Stimulated activated CD4-positive, alpha-beta T cell treated with anti-CD3 and anti-CD28 coated beads, Interleukin-12 subunit alpha, Interleukin-12 subunit beta, amount 100 ng/mL, for 48 hours (primary cell): ENCODE measurements at regions not wholly inside any gene's neighbourhood (a gene's known extent, or its start where the extent isn't known, plus 50 kb on each side); places are given as distances from the start of the nearest gene placed in this dataset.

Experiments
- DNase-seq, 3 donors: peaks; one replicate each; pipeline ENCODE4 v3.0.0-alpha.2; 2020; ENCODE audit warnings: low read depth in 2 of 3, low spot score in 1 of 3

- no peak for DNase-seq
Measured at GRCh38 chr4:14596437-14596836, 405.8 kb upstream of the CPEB2 start.

- no peak for DNase-seq
Measured at GRCh38 chr4:14596904-14597303, 405.4 kb upstream of the CPEB2 start.

GRCh38 chr4:14602206-14602605 is 400.1 kb upstream of the CPEB2 start:
- DNase-seq, result no peak

GRCh38 chr4:14607001-14607400 is 395.3 kb upstream of the CPEB2 start:
- no peak for DNase-seq

GRCh38 chr4:14607578-14607977 is 394.7 kb upstream of the CPEB2 start:
- no peak for DNase-seq

DNA sequence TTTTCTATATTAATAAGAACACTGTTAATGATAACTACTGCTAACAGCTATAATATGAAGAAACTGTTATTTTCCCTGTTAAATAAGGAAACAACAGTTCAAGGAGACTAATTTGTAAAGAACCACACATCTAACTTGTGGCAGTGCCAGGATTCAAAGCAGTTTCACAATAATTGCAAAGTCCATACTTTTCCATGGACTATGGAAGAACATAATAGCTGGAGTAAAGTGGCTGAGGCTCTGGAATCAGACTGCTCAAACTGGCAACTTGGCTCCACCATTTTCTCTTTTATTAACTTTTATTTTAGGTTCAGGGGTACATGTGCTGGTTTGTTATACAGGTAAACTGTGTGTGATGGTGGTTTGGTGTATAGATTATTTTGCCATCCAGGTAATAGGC is 393.7 kb upstream of the CPEB2 start:
- DNase-seq, result no peak

DNA sequence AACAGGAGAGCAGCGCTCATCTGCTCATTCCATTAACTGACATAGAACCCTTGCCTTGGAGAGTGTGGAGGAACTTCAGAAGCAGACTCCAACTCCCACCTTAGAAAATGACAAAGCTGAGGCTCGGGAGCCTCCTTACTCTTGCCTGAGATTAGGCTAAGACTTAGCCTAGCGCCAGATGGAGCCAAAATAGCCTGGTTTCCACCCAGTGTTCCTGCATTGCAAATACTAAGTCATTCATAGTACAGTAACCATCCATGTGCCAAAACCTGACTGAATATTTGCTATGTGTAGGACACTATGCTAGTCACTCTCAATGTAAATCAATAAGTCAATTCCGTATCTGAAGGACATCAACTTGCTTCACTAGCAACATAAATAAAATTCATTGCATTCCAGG is 387.4 kb upstream of the CPEB2 start:
- DNase-seq, result no peak

DNA sequence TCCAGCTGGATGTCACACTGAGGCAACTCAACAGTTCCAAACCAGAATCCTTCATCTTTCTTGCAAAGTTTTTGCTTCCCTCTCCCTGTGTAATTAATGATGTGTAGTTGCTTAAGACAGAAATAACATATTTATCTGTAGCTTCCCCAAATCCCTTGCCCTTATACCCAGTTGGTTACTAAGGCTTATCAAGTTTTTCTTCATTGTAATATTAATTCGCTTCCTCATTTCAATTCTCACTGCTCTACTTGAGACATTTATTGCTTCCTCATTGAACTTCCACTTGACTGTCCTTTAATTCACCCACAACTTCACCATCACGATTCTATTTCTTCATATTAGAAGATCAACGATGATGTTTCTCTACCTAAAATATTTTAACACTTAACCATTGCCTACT is 386.6 kb upstream of the CPEB2 start:
- DNase-seq, result no peak

DNA sequence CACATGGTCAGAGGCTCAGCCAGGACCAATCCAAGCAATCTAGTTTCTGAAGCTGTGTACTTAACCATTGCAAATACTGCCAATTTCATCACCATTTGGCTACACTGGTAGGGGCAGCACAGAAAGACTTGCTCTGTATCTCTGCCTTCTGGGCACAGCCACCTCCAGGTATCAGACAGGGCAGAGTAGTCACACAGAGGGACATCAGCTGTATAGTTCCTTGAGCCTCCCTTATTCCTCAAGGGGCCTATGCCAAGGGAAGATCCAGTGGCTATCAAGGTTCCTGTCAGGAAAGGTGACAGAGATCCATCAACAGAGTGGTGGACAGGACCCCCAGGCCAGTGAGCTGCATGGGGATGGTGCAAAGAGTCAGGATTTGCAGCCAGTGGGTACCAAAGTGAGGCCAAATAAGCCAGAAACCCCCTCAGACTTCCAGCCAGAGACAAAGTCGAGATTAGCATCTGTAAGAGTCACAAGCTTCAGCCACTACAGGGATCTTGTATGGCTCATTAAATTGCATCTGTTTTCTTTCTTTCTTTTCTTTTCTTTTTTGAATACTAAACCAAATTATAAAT is 381.6 kb upstream of the CPEB2 start:
- no peak for DNase-seq

GRCh38 chr4:14621731-14622463 is 380.4 kb upstream of the CPEB2 start:
- DNase-seq, result no peak

GRCh38 chr4:14627038-14627437 is 375.2 kb upstream of the CPEB2 start:
- no peak for DNase-seq

- DNase-seq, result no peak
Measured at GRCh38 chr4:14631806-14632440, 370.4 kb upstream of the CPEB2 start.

GRCh38 chr4:14636563-14636962 is 365.7 kb upstream of the CPEB2 start:
- DNase-seq, result no peak

- no peak for DNase-seq
Measured at GRCh38 chr4:14640476-14640875, 361.8 kb upstream of the CPEB2 start.

- no peak for DNase-seq
Measured at GRCh38 chr4:14641871-14642270, 360.4 kb upstream of the CPEB2 start.

GRCh38 chr4:14644580-14645282 is 357.6 kb upstream of the CPEB2 start:
- DNase-seq, result no peak

GRCh38 chr4:14646831-14647230 is 355.4 kb upstream of the CPEB2 start:
- no peak for DNase-seq

DNA sequence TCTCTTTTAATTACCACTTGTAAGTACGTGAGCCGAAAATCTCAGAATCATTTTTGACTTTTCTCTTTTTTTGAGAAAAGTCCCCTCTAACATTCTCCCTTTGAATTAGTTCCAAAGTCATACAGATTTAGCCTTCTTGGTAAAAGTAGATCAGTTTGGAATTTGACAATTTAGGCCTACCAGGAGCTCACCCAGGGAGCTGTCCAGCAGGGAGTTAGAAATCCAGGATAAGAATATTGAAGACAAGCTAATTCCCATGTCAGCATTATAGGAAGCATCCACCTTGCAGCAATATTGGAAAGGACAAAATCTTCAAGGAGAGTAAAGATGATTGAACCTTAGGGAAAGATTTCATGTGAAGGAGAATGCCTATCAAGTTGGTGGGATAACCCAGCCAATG is 352.2 kb upstream of the CPEB2 start:
- DNase-seq, result no peak

DNA sequence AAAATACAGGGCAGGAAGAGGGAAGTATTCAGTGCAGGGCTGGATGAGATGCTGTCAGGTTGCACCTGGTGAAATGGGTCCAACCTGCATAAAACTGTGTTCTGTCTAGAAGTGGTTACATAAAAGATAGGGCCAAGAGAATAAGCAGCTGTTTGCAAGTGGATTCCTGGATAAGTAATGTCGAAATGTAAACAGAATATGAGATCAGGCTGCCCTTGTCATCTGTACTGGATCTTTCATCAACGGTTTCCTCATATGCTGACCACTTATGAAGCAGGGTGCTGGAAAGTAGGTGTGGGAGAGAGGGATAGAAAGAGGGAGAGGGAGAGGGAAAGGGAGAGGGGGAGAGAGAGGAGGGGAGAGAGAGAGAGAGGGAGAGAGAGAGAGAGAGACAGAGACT is 349.8 kb upstream of the CPEB2 start:
- no peak for DNase-seq

GRCh38 chr4:14653338-14653737 is 348.9 kb upstream of the CPEB2 start:
- no peak for DNase-seq

DNA sequence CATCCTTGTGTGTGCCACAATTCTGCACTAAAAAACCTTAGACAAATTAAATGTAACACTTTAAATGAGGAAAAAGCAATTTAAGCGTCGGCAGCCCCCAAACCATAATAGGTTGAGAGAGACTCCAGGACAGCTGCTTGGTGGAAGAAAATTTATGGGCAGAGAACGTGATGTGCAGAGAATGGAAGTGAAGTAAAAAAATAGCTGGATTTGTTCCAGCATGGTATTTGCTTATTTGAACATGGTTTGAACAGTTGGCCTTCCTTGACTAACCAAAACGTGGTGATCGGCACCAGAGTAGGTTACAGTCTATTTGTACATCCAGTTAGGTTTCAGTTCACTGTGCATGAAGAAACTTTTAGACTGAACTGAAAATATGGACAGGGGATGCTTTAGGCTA is 343.0 kb upstream of the CPEB2 start:
- no peak for DNase-seq

DNA sequence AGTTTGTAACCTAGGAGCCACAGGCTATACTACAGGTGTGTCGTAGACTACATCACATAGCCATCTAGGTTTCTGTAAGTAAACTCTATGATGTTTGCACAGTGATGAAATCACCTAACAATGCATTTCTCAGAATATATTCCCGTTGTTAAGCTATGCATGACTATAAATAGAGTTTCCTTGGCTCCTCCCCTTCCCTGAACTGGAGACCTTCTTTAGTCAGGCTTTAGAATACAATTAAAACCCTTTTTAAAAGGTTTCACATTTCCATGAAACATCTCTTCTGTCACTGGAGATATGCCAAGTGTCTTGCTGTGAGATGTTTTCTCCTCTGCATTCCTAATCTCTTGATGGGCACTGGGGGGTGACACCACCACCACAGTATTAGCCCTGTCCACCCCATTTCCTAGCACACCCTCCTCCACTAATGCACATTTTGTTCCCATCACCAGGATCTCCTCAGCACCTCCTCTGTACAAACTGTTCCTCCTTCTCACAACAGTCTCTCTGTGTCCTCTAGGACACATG is 334.6 kb upstream of the CPEB2 start:
- DNase-seq, result no peak
